ENCODE measurements at regions not wholly inside any gene's neighbourhood (a gene's known extent, or its start where the extent isn't known, plus 50 kb on each side); places are given as distances from the start of the nearest gene placed in this dataset.

- no peak for TF ChIP-seq CTCF (IDR thresholded peaks at IDR 0.05)
- no peak for TF ChIP-seq POLR2A (IDR thresholded peaks at IDR 0.05)
Observed at GRCh38 chr2:239528883-239529282, 128.1 kb upstream of the HDAC4 start.
